SU-DHL-6 (cell line): ENCODE measurements at regions not wholly inside any gene's neighbourhood (a gene's known extent, or its start where the extent isn't known, plus 50 kb on each side); places are given as distances from the start of the nearest gene placed in this dataset.

ENCODE experiments used
- CTCF ChIP-seq: fragments of 200-600 bp; sonication (generic); IDR thresholded peaks from one replicate; pipeline ENCODE4 v1.5.1; 2017; ENCODE audit warnings: antibody characterized with exemption, mild to moderate bottlenecking, low read length, moderate library complexity; ENCODE audit not compliant: insufficient read depth, poor library complexity, severe bottlenecking
- EZH2phosphoT487 ChIP-seq: fragments of 200-600 bp; sonication (generic), shearing (Covaris generic); conservative IDR thresholded peaks from 2 replicates; pipeline ENCODE4 v1.6.1; 2018; ENCODE audit warnings: mild to moderate bottlenecking, antibody characterized with exemption, low read length, moderate library complexity, mixed read lengths

GRCh38 chr3:176926034-176926433 is 271.2 kb downstream of the TBL1XR1 start:
- no peak for TF ChIP-seq CTCF
- TF ChIP-seq EZH2phosphoT487, result no peak
